DND-41 (cell line): ENCODE measurements at regions not wholly inside any gene's neighbourhood (a gene's known extent, or its start where the extent isn't known, plus 50 kb on each side); places are given as distances from the start of the nearest gene placed in this dataset.

Source experiments
- ATAC-seq: fragments of 200-7000 bp; cut with Tn5 transposase; 3 replicates; pipeline ENCODE4 v1.9.1; 2021; ENCODE audit warnings: low read depth; ENCODE audit not compliant: insufficient read depth
- DNase-seq: peaks from one replicate; pipeline ENCODE4 v3.0.0-alpha.2; 2020
- H2AFZ ChIP-seq: 2 replicates; pipeline ENCODE4 v1.6.0; 2012; ENCODE audit warnings: low read depth, low read length
- H3K27ac ChIP-seq: 2 replicates; pipeline ENCODE4 v1.5.1; 2012; ENCODE audit warnings: low read length, inconsistent platforms
- H3K27me3 ChIP-seq: fragments of 200-600 bp; sonication (generic); 2 replicates; pipeline ENCODE4 v1.6.0; 2012; ENCODE audit warnings: low read length, mild to moderate bottlenecking, inconsistent platforms; ENCODE audit not compliant: insufficient read depth, poor library complexity
- H3K36me3 ChIP-seq: 2 replicates; pipeline ENCODE4 v1.5.1; 2012; ENCODE audit warnings: low read length, inconsistent platforms; ENCODE audit not compliant: insufficient read depth
- H3K4me1 ChIP-seq: 2 replicates; pipeline ENCODE4 v1.5.1; 2012; ENCODE audit warnings: mild to moderate bottlenecking, low read length; ENCODE audit not compliant: insufficient read depth
- H3K4me2 ChIP-seq: 2 replicates; pipeline ENCODE4 v1.6.0; 2012; ENCODE audit warnings: mild to moderate bottlenecking, moderate library complexity, low read length, inconsistent platforms; ENCODE audit not compliant: insufficient read depth
- H3K4me3 ChIP-seq, 2 experiments: fragments of 200-600 bp in 1 of 2; shearing (Covaris generic) in 1 of 2; 2 replicates each; pipeline ENCODE4 v1.5.1; 2012 to 2016; ENCODE audit warnings: inconsistent platforms in 2 of 2, low read length in 2 of 2, mild to moderate bottlenecking in 2 of 2, low read depth in 1 of 2, moderate library complexity in 1 of 2
- H3K79me2 ChIP-seq: 2 replicates; pipeline ENCODE4 v1.6.0; 2012; ENCODE audit warnings: low read length, inconsistent platforms; ENCODE audit not compliant: insufficient read depth
- H3K9ac ChIP-seq: 2 replicates; pipeline ENCODE4 v1.6.0; 2012; ENCODE audit warnings: low read depth, mild to moderate bottlenecking, inconsistent platforms, low read length, moderate library complexity
- H3K9me3 ChIP-seq: 2 replicates; pipeline ENCODE4 v1.5.1; 2012; ENCODE audit warnings: low read length, moderate library complexity, mild to moderate bottlenecking, inconsistent platforms; ENCODE audit not compliant: insufficient read depth, severe bottlenecking
- H4K20me1 ChIP-seq: 2 replicates; pipeline ENCODE4 v1.6.0; 2012; ENCODE audit warnings: low read length; ENCODE audit not compliant: insufficient read depth
- EZH2 ChIP-seq: IDR thresholded peaks from 3 replicates; pipeline ENCODE4 v1.6.1; 2012; ENCODE audit warnings: borderline replicate concordance, low read depth, mild to moderate bottlenecking, moderate library complexity, low read length, inconsistent platforms; ENCODE audit not compliant: severe bottlenecking
- TF ChIP-seq, protein P1 (sequence below): IDR thresholded peaks from 2 replicates; pipeline ENCODE4 v1.5.1; 2012; ENCODE audit warnings: borderline replicate concordance, low read length, moderate library complexity, mild to moderate bottlenecking; ENCODE audit not compliant: poor library complexity, severe bottlenecking; ENCODE audit errors: extremely low read depth

DNA sequence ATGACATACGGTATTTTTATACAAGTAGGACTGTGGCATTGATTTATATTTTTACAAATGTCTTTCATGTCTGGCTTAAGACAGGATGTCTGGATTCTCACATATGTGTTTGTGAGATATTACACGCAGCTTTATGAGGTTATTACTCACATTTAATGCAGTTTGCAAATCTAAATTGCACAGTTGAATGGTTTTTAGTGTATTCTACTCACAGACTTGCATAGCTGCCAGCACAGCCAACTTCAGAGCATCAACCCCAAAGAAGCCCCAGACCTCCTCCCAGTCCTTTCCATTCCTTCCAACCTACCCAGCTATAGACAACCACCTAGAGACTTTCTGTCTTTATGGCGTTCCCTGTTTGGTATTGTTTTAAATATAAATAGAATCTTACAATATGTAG lies 193.8 kb upstream of the SHH start:
- H3K4me2 ChIP-seq, result no peak overlapping the region
- H3K9ac ChIP-seq, result no peak overlapping the region
- TF ChIP-seq, protein P1, sequence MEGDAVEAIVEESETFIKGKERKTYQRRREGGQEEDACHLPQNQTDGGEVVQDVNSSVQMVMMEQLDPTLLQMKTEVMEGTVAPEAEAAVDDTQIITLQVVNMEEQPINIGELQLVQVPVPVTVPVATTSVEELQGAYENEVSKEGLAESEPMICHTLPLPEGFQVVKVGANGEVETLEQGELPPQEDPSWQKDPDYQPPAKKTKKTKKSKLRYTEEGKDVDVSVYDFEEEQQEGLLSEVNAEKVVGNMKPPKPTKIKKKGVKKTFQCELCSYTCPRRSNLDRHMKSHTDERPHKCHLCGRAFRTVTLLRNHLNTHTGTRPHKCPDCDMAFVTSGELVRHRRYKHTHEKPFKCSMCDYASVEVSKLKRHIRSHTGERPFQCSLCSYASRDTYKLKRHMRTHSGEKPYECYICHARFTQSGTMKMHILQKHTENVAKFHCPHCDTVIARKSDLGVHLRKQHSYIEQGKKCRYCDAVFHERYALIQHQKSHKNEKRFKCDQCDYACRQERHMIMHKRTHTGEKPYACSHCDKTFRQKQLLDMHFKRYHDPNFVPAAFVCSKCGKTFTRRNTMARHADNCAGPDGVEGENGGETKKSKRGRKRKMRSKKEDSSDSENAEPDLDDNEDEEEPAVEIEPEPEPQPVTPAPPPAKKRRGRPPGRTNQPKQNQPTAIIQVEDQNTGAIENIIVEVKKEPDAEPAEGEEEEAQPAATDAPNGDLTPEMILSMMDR, result no peak
- TF ChIP-seq EZH2, result no peak
- no peaks in the 10 kb centered on the region for H3K36me3 ChIP-seq
- no peaks in the 10 kb centered on the region for H4K20me1 ChIP-seq
- H3K4me1 ChIP-seq, result no peaks in the 10 kb centered on the region
- no peaks in the 10 kb centered on the region for H3K79me2 ChIP-seq
- H2AFZ ChIP-seq, result no peak overlapping the region
- no peak overlapping the region for H3K4me3 ChIP-seq
- H3K27me3 ChIP-seq, result peaks cover 8% of the 10 kb centered on the region
- DNase-seq (no peak), ATAC-seq (no peak)
- H3K27ac ChIP-seq, result no peak overlapping the region
- no peaks in the 10 kb centered on the region for H3K9me3 ChIP-seq

DNA sequence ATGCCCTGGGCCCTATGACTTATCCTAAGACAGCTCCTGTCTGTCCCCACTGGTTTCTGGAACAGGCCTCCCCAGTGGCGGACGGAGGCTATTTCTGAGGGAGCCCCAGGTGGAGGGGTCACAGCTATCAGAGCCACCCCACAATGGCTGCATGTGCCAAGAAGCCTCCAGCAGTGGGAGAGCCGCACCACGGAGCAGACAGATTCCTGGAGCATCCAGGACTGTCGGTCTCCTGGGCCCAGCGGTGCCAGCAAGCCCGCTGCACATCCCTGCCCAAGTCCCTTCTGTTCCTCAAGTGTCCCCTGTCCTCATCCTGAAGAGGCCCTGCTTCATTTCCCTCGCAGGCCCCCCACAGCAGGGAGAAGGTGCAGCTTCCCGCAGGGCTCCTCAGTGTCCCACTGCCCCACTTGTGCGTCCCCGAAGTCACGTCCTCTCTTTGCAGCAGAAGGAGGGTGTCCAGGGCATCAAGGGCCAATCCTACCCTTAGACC lies 193.0 kb upstream of the SHH start:
- no peak overlapping the region for H3K9ac ChIP-seq
- ATAC-seq, result no peak
- H3K4me1 ChIP-seq, result no peaks in the 10 kb centered on the region
- H3K4me2 ChIP-seq, result no peak overlapping the region
- DNase-seq, result no peak
- H3K79me2 ChIP-seq, result no peaks in the 10 kb centered on the region
- H3K27ac ChIP-seq, result no peak overlapping the region
- TF ChIP-seq, protein P1, result no peak
- no peak for TF ChIP-seq EZH2
- no peak overlapping the region for H3K4me3 ChIP-seq
- H2AFZ ChIP-seq, result no peak overlapping the region
- no peaks in the 10 kb centered on the region for H3K9me3 ChIP-seq
- no peaks in the 10 kb centered on the region for H3K36me3 ChIP-seq
- H3K27me3 ChIP-seq, result peaks cover 7% of the 10 kb centered on the region
- H4K20me1 ChIP-seq, result no peaks in the 10 kb centered on the region

DNA sequence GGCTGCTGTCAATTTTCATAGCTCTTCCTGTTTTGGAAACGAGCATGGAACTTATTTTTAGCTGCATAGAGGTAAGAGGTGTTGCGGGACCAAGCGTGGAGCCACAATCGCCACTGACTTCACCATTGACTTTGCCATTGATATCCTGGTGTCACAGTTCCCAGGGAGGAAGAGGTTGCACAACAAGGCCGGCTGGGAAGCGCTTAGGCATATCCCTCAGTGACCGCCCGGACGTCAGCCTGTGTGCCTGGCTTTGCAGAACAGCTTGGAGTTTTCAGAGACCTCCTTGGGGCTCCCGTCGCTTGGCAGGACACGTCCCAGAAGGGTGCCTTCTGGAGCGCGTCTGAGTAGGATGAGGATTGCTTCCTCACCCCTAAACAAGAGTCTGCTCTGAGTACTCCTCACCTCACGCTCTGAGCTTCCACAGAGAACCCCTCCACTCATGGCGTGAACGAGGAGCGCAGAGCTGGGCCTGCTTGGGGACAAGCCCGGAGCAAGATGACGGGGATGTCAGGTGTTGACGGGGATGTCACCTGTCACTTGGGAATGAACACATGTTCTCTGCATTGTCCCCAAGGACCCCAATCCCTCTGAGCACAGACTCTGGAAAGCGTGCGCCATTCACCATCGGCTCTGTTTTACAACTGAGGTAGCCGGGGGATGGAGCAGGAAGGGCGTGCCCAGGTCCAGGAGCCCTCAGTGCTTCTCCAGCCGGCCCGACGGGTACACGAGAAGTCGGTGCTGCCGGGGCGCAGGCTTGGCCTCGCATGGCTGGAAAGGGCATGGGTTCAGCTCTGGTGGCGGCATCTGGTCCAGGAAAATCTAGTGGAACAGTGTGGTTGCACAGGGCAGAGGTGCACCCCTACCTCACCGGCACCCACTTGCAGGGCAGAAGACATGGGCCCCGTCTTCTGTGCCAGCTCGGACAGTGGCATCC lies 192.3 kb upstream of the SHH start:
- TF ChIP-seq, protein P1, result no peak
- TF ChIP-seq EZH2, result no peak
- Histone ChIP-seq H2AFZ (no peak overlapping the region), H3K4me2 (no peak overlapping the region), H3K27me3 (peaks cover 5% of the 10 kb centered on the region), H3K9me3 (no peaks in the 10 kb centered on the region), H3K4me1 (no peaks in the 10 kb centered on the region), H3K27ac (no peak overlapping the region), H3K36me3 (no peaks in the 10 kb centered on the region), H3K9ac (no peak overlapping the region), H3K79me2 (no peaks in the 10 kb centered on the region), H4K20me1 (no peaks in the 10 kb centered on the region), H3K4me3 (no peak overlapping the region)
- ATAC-seq (no peak), DNase-seq (no peak)
